Gastroesophageal sphincter (tissue), 3 donors: ENCODE measurements at regions not wholly inside any gene's neighbourhood (a gene's known extent, or its start where the extent isn't known, plus 50 kb on each side); places are given as distances from the start of the nearest gene placed in this dataset.

Source experiments
- EP300 ChIP-seq: sonication (generic); formaldehyde crosslinking; IDR thresholded peaks from one replicate; pipeline ENCODE4 v1.6.1; 2017; ENCODE audit warnings: antibody characterized with exemption, mild to moderate bottlenecking
- POLR2A ChIP-seq, 2 donors: fragments of 450-650 bp; IDR thresholded peaks; one replicate each; pipeline ENCODE4 v1.6.1; 2017; ENCODE audit warnings: antibody characterized with exemption in 2 of 2, mild to moderate bottlenecking in 2 of 2, moderate library complexity in 1 of 2
- POLR2AphosphoS5 ChIP-seq: sonication (generic); formaldehyde crosslinking; IDR thresholded peaks from one replicate; pipeline ENCODE4 v1.6.1; 2017; ENCODE audit warnings: antibody characterized with exemption
- TF ChIP-seq, protein P1 (sequence below), 4 experiments: fragments of 200-600 bp in 2 of 4; fragments of 450-650 bp in 2 of 4; sonication (generic) in 1 of 4; IDR thresholded peaks; one replicate each; pipeline ENCODE4 v1.5.1; 2017 to 2019; ENCODE audit warnings: antibody characterized with exemption in 4 of 4, mild to moderate bottlenecking in 2 of 4, moderate library complexity in 2 of 4

- TF ChIP-seq, protein P1, sequence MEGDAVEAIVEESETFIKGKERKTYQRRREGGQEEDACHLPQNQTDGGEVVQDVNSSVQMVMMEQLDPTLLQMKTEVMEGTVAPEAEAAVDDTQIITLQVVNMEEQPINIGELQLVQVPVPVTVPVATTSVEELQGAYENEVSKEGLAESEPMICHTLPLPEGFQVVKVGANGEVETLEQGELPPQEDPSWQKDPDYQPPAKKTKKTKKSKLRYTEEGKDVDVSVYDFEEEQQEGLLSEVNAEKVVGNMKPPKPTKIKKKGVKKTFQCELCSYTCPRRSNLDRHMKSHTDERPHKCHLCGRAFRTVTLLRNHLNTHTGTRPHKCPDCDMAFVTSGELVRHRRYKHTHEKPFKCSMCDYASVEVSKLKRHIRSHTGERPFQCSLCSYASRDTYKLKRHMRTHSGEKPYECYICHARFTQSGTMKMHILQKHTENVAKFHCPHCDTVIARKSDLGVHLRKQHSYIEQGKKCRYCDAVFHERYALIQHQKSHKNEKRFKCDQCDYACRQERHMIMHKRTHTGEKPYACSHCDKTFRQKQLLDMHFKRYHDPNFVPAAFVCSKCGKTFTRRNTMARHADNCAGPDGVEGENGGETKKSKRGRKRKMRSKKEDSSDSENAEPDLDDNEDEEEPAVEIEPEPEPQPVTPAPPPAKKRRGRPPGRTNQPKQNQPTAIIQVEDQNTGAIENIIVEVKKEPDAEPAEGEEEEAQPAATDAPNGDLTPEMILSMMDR (IDR thresholded peaks at IDR 0.05), result no peak
- TF ChIP-seq POLR2AphosphoS5 (no peak), POLR2A (IDR thresholded peaks at IDR 0.05) (no peak), EP300 (no peak)
Observed at GRCh38 chr22:27253108-27253902, 548.3 kb downstream of the MN1 start.
